Progenitor cell of endocrine pancreas (in vitro differentiated cells): ENCODE measurements at regions not wholly inside any gene's neighbourhood (a gene's known extent, or its start where the extent isn't known, plus 50 kb on each side); places are given as distances from the start of the nearest gene placed in this dataset.
"Not testable (repeated sequence)": the region's sequence is repeated elsewhere in the genome, so short reads cannot be mapped to it uniquely, and the experiment has no call there.

Experiments
- DNase-seq: peaks from one replicate; pipeline ENCODE4 v3.0.0; 2021; ENCODE audit warnings: low spot score; ENCODE audit not compliant: unreplicated experiment
- H3K27ac Mint-ChIP-seq: 2 replicates; pipeline ENCODE4 v1.8.0; 2021; ENCODE audit warnings: mild to moderate bottlenecking, moderate library complexity, mixed read lengths
- H3K27me3 Mint-ChIP-seq: 2 replicates; pipeline ENCODE4 v1.8.0; 2021; ENCODE audit warnings: mixed read lengths
- H3K36me3 Mint-ChIP-seq: 2 replicates; pipeline ENCODE4 v1.8.0; 2022; ENCODE audit warnings: mixed read lengths; ENCODE audit not compliant: insufficient read depth
- H3K4me1 Mint-ChIP-seq: 2 replicates; pipeline ENCODE4 v1.8.0; 2021; ENCODE audit warnings: low read depth, mixed read lengths
- H3K4me3 Mint-ChIP-seq: 2 replicates; pipeline ENCODE4 v1.8.0; 2021; ENCODE audit warnings: low read depth, mild to moderate bottlenecking, moderate library complexity, mixed read lengths
- H3K9me3 Mint-ChIP-seq: 2 replicates; pipeline ENCODE4 v1.8.0; 2021; ENCODE audit warnings: low read depth, mixed read lengths
- TF ChIP-seq, protein P1 (sequence below): fragments of 200-600 bp; sonication (generic); IDR thresholded peaks from one replicate; pipeline ENCODE4 v1.5.0; 2021; ENCODE audit warnings: antibody characterized with exemption, mild to moderate bottlenecking; ENCODE audit not compliant: unreplicated experiment

DNA sequence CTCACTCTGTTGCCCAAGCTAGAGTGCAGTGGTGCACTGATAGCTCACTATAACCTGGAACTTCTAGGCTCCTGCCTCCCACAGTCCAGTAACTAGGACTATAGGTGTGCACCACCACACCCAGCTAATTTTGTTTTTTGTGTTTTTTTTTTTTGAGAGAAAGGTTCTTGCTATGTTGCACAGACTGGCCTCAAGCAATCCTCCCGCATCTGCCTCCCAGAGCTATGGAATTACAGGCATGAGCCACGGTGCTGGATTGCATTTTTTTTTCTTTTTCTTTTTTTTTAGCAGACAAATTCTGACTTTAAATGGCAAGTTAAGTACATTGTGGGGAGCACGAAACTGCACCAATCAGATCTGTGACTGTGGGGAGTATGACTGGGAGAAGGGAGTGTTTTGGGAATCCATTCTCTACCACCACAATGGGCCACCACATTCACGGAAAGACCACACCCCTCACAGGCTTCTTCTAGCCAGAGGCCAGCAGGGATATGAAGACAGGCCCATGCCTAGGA, 58.1 kb upstream of the MSMB start:
- Mint-ChIP-seq H3K9me3 (no peaks in the 10 kb centered on the region), H3K27ac (no peak overlapping the region), H3K4me1 (peaks cover 9% of the 10 kb centered on the region), H3K4me3 (no peak overlapping the region), H3K27me3 (peaks cover 26% of the 10 kb centered on the region), H3K36me3 (no peaks in the 10 kb centered on the region)
- no peak for DNase-seq
- TF ChIP-seq, protein P1, sequence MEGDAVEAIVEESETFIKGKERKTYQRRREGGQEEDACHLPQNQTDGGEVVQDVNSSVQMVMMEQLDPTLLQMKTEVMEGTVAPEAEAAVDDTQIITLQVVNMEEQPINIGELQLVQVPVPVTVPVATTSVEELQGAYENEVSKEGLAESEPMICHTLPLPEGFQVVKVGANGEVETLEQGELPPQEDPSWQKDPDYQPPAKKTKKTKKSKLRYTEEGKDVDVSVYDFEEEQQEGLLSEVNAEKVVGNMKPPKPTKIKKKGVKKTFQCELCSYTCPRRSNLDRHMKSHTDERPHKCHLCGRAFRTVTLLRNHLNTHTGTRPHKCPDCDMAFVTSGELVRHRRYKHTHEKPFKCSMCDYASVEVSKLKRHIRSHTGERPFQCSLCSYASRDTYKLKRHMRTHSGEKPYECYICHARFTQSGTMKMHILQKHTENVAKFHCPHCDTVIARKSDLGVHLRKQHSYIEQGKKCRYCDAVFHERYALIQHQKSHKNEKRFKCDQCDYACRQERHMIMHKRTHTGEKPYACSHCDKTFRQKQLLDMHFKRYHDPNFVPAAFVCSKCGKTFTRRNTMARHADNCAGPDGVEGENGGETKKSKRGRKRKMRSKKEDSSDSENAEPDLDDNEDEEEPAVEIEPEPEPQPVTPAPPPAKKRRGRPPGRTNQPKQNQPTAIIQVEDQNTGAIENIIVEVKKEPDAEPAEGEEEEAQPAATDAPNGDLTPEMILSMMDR = no peak

DNA sequence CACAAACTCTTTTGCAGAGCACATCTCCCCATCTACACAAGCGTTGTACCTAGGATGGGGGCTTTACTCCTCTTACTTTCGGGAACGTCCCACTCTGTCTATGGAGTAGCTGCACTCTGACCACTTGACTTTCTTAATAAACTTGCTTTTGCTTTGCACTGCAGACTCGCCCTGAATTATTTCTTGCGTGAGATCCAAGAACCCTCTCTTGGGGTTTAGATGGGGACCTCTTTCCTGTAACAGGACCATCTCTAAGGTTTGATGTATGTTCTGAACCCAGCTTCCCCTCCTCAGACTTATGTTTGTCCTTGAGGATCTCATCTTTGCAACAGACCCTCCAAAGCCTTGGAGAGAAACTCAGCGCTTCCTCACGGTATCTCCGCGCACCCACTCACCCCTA, 59.3 kb upstream of the MSMB start:
- not testable (repeated sequence) for DNase-seq

DNA sequence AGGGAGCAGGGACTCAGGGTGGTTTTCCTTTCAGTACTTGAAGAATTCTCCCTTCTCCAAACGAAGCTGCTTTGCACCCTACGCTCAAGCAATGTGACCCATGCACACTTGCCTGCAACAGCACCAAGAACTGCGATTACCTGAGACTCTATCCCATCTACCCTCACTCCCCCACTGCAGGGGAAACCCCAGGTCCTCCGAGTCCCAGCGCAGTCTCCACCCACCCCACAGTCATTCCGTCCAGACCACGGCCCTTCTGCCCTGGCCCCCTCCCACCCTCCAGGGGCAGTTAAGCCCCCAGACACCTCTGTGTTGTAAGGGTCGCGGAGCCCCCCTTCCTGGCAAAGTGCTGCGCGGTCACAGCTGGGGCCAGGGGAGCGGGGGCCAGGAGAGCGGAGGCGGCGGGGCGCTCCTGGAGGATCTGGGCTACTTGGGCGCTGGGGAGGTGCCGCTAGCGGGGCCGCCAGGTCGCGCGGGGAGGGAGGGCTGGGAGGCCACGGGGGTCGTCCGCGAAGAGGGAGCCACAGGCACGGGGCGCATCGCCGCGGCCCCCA, 59.9 kb upstream of the MSMB start:
- H3K36me3 Mint-ChIP-seq, H3K9me3 Mint-ChIP-seq, DNase-seq, H3K27ac Mint-ChIP-seq, H3K4me1 Mint-ChIP-seq: not testable (repeated sequence)
- peak overlapping the region; percentile 74 for H3K4me3 Mint-ChIP-seq
- peaks cover 26% of the 10 kb centered on the region for H3K27me3 Mint-ChIP-seq

More for the DNA sequence above, 59.3 kb upstream of the MSMB start:
- not testable (repeated sequence) for H3K27ac Mint-ChIP-seq, H3K9me3 Mint-ChIP-seq, H3K4me1 Mint-ChIP-seq, H3K36me3 Mint-ChIP-seq
- peak overlapping the region; percentile 74 for H3K4me3 Mint-ChIP-seq
- H3K27me3 Mint-ChIP-seq = peaks cover 26% of the 10 kb centered on the region

DNA sequence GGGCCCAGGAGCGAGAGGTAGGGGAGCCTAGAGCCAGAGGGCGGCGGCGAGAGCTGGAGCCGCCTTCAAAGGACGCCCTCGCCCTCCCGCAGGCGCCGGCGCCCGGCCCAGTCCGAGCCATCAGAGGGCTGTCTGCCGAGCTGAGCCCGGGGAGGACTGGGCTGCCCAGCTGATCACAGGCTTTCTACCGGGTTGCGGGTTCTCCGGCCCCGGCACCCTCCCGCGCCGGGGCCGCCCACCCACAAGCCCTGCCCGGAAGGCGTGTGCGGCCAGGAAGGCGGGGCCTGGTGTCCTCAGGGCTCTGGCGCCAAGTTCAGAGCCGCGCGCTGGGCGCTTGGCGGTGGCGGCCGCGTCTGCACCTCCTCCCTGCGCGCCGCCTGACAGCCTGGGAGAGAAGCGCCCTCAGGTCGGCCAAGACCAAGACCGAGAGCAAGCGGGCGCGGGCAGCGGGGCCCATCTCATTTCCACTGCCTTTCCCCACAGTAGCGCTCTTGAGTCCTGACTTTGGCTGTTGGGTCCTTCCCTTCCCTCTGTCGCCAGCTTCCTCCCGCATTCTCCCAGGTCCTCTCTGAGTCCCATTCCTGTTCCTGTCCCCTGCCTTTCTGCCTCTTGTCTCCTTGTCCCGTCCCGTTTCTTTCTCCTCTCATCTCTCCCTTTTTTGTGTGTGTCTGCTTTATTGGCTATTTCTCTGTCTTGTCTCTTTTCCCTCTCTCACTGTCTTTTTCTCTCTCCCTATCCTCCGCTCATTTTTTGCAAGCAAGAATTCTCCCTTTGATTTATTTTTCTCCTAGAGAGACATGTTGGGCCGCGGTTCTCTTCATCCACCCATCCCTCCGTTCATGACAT, 60.6 kb upstream of the MSMB start:
- Mint-ChIP-seq H3K4me1 (peaks cover 9% of the 10 kb centered on the region), H3K27ac (no peak overlapping the region), H3K9me3 (no peaks in the 10 kb centered on the region), H3K36me3 (no peaks in the 10 kb centered on the region), H3K27me3 (peaks cover 26% of the 10 kb centered on the region), H3K4me3 (peak overlapping the region; percentile 74)
- TF ChIP-seq, protein P1 = peak; percentile 17
- DNase-seq = peak; percentile 45

DNA sequence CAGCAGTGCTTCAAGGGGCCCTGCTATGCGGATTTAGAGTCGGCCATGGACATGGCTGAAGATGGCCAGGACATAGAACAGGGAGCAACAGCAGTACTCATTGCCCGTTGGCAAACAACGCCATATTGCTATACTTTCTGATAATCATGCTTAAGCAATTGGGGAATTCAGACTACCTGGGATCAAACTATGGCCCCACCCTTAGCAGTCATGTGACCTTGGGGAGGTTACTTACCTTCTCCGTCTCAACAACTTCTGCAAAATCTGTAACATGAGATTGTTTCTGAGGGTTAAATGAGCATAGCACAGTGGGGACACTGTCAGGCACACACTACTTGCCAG, 62.1 kb upstream of the MSMB start:
- H3K4me1 Mint-ChIP-seq, H3K36me3 Mint-ChIP-seq, H3K27ac Mint-ChIP-seq, DNase-seq, H3K4me3 Mint-ChIP-seq, H3K9me3 Mint-ChIP-seq: not testable (repeated sequence)
- peaks cover 26% of the 10 kb centered on the region for H3K27me3 Mint-ChIP-seq

DNA sequence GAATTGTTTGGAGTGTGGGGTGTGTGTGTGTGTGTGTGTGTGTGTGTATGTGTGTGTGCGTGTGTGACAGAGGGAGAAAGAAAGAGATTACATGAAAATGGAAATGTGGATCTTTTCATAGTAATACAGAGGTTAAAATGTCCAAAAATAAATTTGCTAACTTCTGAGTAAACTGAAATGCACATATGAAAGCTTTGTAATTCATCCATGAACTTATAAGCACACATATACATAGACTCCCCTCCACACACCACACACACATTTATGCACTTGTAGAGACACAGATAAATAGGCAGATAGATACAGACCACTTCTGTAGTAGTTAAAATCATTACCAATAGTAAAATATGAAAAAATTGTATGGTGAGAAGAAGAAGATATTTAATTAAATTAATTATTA, 108.2 kb upstream of the MSMB start:
- H3K4me3 Mint-ChIP-seq, DNase-seq, H3K27me3 Mint-ChIP-seq, H3K27ac Mint-ChIP-seq, H3K4me1 Mint-ChIP-seq, H3K36me3 Mint-ChIP-seq, H3K9me3 Mint-ChIP-seq: not testable (repeated sequence)

DNA sequence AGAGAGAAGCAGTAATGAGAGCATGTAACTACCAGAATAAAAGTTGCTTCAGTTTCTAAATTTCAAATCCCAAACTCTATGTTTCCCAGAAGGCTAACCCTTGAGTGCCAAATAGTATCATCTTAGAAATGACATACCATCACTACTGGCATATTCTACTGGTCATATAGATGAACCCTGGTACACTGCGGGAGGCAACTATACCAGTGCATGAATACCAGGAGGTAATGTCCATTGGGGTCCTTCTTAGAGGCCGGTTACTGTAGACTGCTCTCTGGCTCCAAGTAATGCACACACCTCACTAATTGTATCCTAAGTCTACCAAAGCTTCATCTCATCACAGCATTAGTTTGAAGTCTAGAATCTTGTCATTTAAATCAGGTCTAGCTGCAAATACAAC, 108.6 kb upstream of the MSMB start:
- H3K4me3 Mint-ChIP-seq, H3K27me3 Mint-ChIP-seq, H3K36me3 Mint-ChIP-seq, DNase-seq, H3K4me1 Mint-ChIP-seq, H3K27ac Mint-ChIP-seq, H3K9me3 Mint-ChIP-seq: not testable (repeated sequence)

DNA sequence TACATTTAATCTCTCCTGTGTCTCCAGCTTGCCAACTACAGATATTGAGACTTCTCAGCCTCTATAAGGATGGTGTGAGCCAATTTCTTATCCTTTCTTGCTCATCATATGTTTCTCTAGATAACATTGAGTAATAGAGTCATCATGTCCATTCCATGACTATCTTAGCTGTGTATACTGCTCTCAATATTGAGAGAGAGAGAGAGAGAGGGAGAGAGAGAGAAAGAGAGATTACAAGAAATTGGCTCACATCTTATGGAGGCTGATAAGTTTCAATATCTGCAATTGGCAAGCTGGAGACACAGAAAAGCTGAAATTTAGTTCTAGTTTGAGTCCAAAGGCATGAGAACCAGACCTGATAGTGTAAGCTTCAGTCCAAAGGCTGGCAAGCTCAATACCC, 110.8 kb upstream of the MSMB start:
- H3K4me3 Mint-ChIP-seq, H3K27ac Mint-ChIP-seq, DNase-seq, H3K36me3 Mint-ChIP-seq, H3K27me3 Mint-ChIP-seq, H3K9me3 Mint-ChIP-seq, H3K4me1 Mint-ChIP-seq: not testable (repeated sequence)
